Liver (tissue), 3 donors: ENCODE measurements at regions not wholly inside any gene's neighbourhood (a gene's known extent, or its start where the extent isn't known, plus 50 kb on each side); places are given as distances from the start of the nearest gene placed in this dataset.

Source experiments
- CTCF ChIP-seq: fragments of 150-350 bp; IDR thresholded peaks from 2 replicates; pipeline ENCODE4 v1.5.1; 2017; ENCODE audit warnings: improper control_type of control experiment, low read depth, low read length; ENCODE audit not compliant: missing input control
- FOXA1 ChIP-seq: IDR thresholded peaks from 2 replicates; pipeline ENCODE4 v1.6.1; 2016; ENCODE audit warnings: antibody characterized with exemption
- MAX ChIP-seq: IDR thresholded peaks from 2 replicates; pipeline ENCODE4 v1.6.1; 2016; ENCODE audit warnings: antibody characterized with exemption
- RXRA ChIP-seq, 2 donors: IDR thresholded peaks; 2 replicates each; pipeline ENCODE4 v1.6.1; 2017 to 2018; ENCODE audit warnings: antibody characterized with exemption in 2 of 2, mild to moderate bottlenecking in 1 of 2
- TF ChIP-seq, protein P1 (sequence below): IDR thresholded peaks from 2 replicates; pipeline ENCODE4 v1.6.1; 2016; ENCODE audit warnings: antibody characterized with exemption, mild to moderate bottlenecking
- donor health status: healthy.
- donor health status: healthy.

DNA sequence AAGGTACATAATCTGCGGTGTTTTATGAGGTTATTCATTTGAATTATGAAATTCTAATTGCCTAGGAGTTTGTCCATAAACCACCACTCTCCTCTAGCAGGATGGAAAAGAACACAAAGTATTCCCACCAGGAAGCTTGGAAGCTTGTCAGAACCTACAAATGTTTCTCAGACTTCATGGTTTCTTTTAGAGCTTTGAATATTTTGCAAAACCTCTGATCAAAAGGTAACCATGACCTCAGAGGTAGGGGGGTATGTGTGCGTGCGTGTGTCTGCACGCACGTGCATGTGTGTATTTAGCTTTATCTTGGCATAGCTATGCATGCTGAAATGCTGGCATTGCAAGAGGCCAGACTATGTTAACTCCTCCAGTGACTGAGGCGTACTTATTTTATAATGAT lies 847.0 kb downstream of the TLE1 start:
- no peak for TF ChIP-seq CTCF
- TF ChIP-seq RXRA (IDR thresholded peaks at IDR 0.05): no peak
- TF ChIP-seq MAX: no peak
- TF ChIP-seq FOXA1: no peak
- TF ChIP-seq, protein P1, sequence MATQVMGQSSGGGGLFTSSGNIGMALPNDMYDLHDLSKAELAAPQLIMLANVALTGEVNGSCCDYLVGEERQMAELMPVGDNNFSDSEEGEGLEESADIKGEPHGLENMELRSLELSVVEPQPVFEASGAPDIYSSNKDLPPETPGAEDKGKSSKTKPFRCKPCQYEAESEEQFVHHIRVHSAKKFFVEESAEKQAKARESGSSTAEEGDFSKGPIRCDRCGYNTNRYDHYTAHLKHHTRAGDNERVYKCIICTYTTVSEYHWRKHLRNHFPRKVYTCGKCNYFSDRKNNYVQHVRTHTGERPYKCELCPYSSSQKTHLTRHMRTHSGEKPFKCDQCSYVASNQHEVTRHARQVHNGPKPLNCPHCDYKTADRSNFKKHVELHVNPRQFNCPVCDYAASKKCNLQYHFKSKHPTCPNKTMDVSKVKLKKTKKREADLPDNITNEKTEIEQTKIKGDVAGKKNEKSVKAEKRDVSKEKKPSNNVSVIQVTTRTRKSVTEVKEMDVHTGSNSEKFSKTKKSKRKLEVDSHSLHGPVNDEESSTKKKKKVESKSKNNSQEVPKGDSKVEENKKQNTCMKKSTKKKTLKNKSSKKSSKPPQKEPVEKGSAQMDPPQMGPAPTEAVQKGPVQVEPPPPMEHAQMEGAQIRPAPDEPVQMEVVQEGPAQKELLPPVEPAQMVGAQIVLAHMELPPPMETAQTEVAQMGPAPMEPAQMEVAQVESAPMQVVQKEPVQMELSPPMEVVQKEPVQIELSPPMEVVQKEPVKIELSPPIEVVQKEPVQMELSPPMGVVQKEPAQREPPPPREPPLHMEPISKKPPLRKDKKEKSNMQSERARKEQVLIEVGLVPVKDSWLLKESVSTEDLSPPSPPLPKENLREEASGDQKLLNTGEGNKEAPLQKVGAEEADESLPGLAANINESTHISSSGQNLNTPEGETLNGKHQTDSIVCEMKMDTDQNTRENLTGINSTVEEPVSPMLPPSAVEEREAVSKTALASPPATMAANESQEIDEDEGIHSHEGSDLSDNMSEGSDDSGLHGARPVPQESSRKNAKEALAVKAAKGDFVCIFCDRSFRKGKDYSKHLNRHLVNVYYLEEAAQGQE: no peak
